SK-N-SH (cell line): ENCODE measurements at regions not wholly inside any gene's neighbourhood (a gene's known extent, or its start where the extent isn't known, plus 50 kb on each side); places are given as distances from the start of the nearest gene placed in this dataset.

Experiments used
- CTCF ChIA-PET: fragments of 300-600, 350-600 bp; formaldehyde crosslinking; extraction: SDS; loops from one replicate; lab custom pipeline; 2021; lab: Yijun Ruan, JAX
- POLR2A ChIA-PET: fragments of 350-600 bp; sonication (Branson Sonifier 250); formaldehyde crosslinking; extraction: SDS; loops from one replicate; lab custom pipeline; 2020; ENCODE audit warnings: antibody characterized with exemption, inconsistent platforms; lab: Yijun Ruan, JAX
- DNase-seq: peaks from one replicate; pipeline ENCODE4 v3.0.0; 2012
- H2AFZ ChIP-seq: fragments of 200-600 bp; sonication (generic); 2 replicates; pipeline ENCODE4 v1.8.1; 2016; ENCODE audit warnings: antibody characterized with exemption, mild to moderate bottlenecking, low read depth
- H3F3A ChIP-seq: fragments of 200-600 bp; sonication (generic); replicated peaks from 2 replicates; pipeline ENCODE3; 2016; ENCODE audit warnings: antibody characterized with exemption, mild to moderate bottlenecking; ENCODE audit not compliant: insufficient read depth
- H3K27ac ChIP-seq, 2 experiments: fragments of 200-500 bp in 1 of 2; fragments of 200-600 bp in 1 of 2; sonication (Bioruptor generic) in 1 of 2; sonication (generic), shearing (Covaris generic) in 1 of 2; 2 replicates each; pipeline versions ENCODE4 v1.5.1 to v1.6.1; 2014 to 2016; ENCODE audit warnings: low read depth in 2 of 2, inconsistent platforms in 1 of 2, low read length in 1 of 2, mild to moderate bottlenecking in 1 of 2, mixed read lengths in 1 of 2
- H3K27me3 ChIP-seq: fragments of 200-600 bp; sonication (generic), shearing (Covaris generic); 2 replicates; pipeline ENCODE4 v1.6.1; 2016; ENCODE audit warnings: mixed run types; ENCODE audit not compliant: insufficient read depth
- H3K36me3 ChIP-seq, 2 experiments: fragments of 200-500 bp in 1 of 2; fragments of 200-600 bp in 1 of 2; sonication (Bioruptor generic) in 1 of 2; sonication (generic) in 1 of 2; replicated peaks in 1 of 2; 2 replicates each; pipeline versions ENCODE3 to v1.5.1; 2014 to 2016; ENCODE audit warnings: low read length in 1 of 2, mild to moderate bottlenecking in 1 of 2; ENCODE audit not compliant: insufficient read depth in 2 of 2, control insufficient read depth in 1 of 2
- H3K4me1 ChIP-seq, 2 experiments: fragments of 200-500 bp in 1 of 2; fragments of 200-600 bp in 1 of 2; sonication (Bioruptor generic) in 1 of 2; sonication (generic), shearing (Covaris generic) in 1 of 2; 2 replicates each; pipeline versions ENCODE4 v1.5.1 to v1.6.1; 2014 to 2016; ENCODE audit warnings: low read depth in 1 of 2, low read length in 1 of 2, mixed run types in 1 of 2; ENCODE audit not compliant: insufficient read depth in 2 of 2, control insufficient read depth in 1 of 2
- H3K4me2 ChIP-seq: fragments of 200-600 bp; sonication (generic), shearing (Covaris generic); 2 replicates; pipeline ENCODE4 v1.6.1; 2017; ENCODE audit warnings: mixed run types
- H3K4me3 ChIP-seq, 2 experiments: fragments of 200-500 bp in 1 of 2; fragments of 200-600 bp in 1 of 2; sonication (Bioruptor generic) in 1 of 2; sonication (generic), shearing (Covaris generic) in 1 of 2; 2 replicates each; pipeline versions ENCODE4 v1.5.1 to v1.8.1; 2014 to 2016; ENCODE audit warnings: low read depth in 2 of 2, inconsistent platforms in 1 of 2, low read length in 1 of 2, mild to moderate bottlenecking in 1 of 2, mixed read lengths in 1 of 2, moderate library complexity in 1 of 2
- H3K79me2 ChIP-seq: fragments of 200-600 bp; sonication (generic); 2 replicates; pipeline ENCODE4 v1.8.1; 2017; ENCODE audit warnings: mild to moderate bottlenecking; ENCODE audit not compliant: insufficient read depth
- H3K9ac ChIP-seq: fragments of 200-600 bp; sonication (generic); 2 replicates; pipeline ENCODE4 v1.6.1; 2017; ENCODE audit warnings: mixed run types
- H3K9me2 ChIP-seq: fragments of 200-600 bp; sonication (generic); 2 replicates; pipeline ENCODE4 v1.6.1; 2017; ENCODE audit warnings: mixed run types
- H3K9me3 ChIP-seq: fragments of 200-600 bp; sonication (generic); 2 replicates; pipeline ENCODE4 v1.6.1; 2017; ENCODE audit warnings: mixed run types, mild to moderate bottlenecking, moderate library complexity
- H4K20me1 ChIP-seq: fragments of 200-600 bp; sonication (generic); 2 replicates; pipeline ENCODE4 v1.6.1; 2017; ENCODE audit warnings: mild to moderate bottlenecking, mixed run types; ENCODE audit not compliant: insufficient read depth
- CHD2 ChIP-seq: fragments of 150-350 bp; IDR thresholded peaks from 2 replicates; pipeline ENCODE4 v1.6.1; 2018; ENCODE audit warnings: low read length; ENCODE audit not compliant: partially characterized antibody
- EP300 ChIP-seq, 2 experiments: IDR thresholded peaks; 2 replicates each; pipeline versions ENCODE4 v1.4.0 to v1.6.1; 2012; ENCODE audit warnings: borderline replicate concordance in 1 of 2, low read depth in 1 of 2, low read length in 1 of 2
- GABPA ChIP-seq: IDR thresholded peaks from 2 replicates; pipeline ENCODE4 v1.4.0; 2012; ENCODE audit warnings: low read depth, mild to moderate bottlenecking
- GATA2 ChIP-seq: sonication (generic); formaldehyde crosslinking; IDR thresholded peaks from 2 replicates; pipeline ENCODE4 v1.5.0; 2020; ENCODE audit warnings: mild to moderate bottlenecking, missing genetic modification reagents
- MXI1 ChIP-seq: IDR thresholded peaks from 2 replicates; pipeline ENCODE4 v1.6.1; 2012; ENCODE audit warnings: mild to moderate bottlenecking, low read depth, low read length, improper control_type of control experiment
- POLR2AphosphoS5 ChIP-seq: IDR thresholded peaks from 2 replicates; pipeline ENCODE4 v1.6.1; 2012; ENCODE audit warnings: low read depth, low read length
- RCOR1 ChIP-seq: fragments of 150-350 bp; IDR thresholded peaks from 2 replicates; pipeline ENCODE4 v1.6.1; 2017; ENCODE audit warnings: antibody characterized with exemption, low read length
- RXRA ChIP-seq: IDR thresholded peaks from 2 replicates; pipeline ENCODE4 v1.4.0; 2012; ENCODE audit warnings: low read depth, mild to moderate bottlenecking, borderline replicate concordance
- SMC3 ChIP-seq: IDR thresholded peaks from 2 replicates; pipeline ENCODE4 v1.6.1; 2012; ENCODE audit warnings: low read depth, low read length, improper control_type of control experiment
- TAF1 ChIP-seq: IDR thresholded peaks from 2 replicates; pipeline ENCODE4 v1.6.1; 2012; ENCODE audit warnings: low read depth, mild to moderate bottlenecking, low read length, moderate library complexity, borderline replicate concordance
- TCF12 ChIP-seq: IDR thresholded peaks from 2 replicates; pipeline ENCODE4 v1.4.0; 2012
- WGBS: methylation state at CpG from one replicate; pipeline ENCODE4 v1.1.6; 2017; ENCODE audit warnings: low lambda C conversion rate; 5-methylcytosine and 5-hydroxymethylcytosine counted together
- TF ChIP-seq, protein P1 (sequence below): IDR thresholded peaks from 2 replicates; pipeline ENCODE4; 2012
- TF ChIP-seq, protein P2 (sequence below): IDR thresholded peaks from 2 replicates; pipeline ENCODE4 v1.4.0; 2012; ENCODE audit warnings: low read depth
- TF ChIP-seq, protein P3 (sequence below): fragments of 150-350 bp; IDR thresholded peaks from 2 replicates; pipeline ENCODE4 v1.6.1; 2016; ENCODE audit warnings: mild to moderate bottlenecking, low read depth, low read length
- TF ChIP-seq, protein P4 (sequence below): IDR thresholded peaks from 2 replicates; pipeline ENCODE4 v1.4.0; 2012; ENCODE audit warnings: low read depth, borderline replicate concordance

DNA sequence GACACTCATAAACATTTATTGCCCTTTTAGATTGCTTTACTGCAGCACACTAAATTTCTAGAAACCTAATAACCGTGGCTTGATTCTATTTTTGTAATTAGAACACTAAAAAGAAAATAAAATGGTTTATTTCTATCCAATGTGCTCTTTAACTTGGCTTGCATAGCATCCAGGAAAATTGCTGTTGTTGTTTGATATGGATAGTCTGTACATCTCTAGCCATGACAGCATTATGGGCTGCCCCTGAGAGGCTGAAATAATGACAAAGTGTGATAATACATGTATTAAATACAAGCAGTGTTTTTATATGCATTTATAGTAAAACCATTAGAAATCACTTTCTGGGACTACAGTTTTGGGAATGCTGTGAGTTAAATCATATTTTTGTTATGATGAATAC is 472.5 kb downstream of the EPM2A start:
- no peak for DNase-seq
- Histone ChIP-seq H3K4me2 (no peak overlapping the region), H3K9me2 (no peaks in the 10 kb centered on the region), H3F3A (no peaks in the 10 kb centered on the region), H3K27me3 (no peaks in the 10 kb centered on the region), H4K20me1 (no peaks in the 10 kb centered on the region), H3K9me3 (no peaks in the 10 kb centered on the region), H3K4me3 (no peak overlapping the region), H3K27ac (no peak overlapping the region), H3K4me1 (no peaks in the 10 kb centered on the region; a peak in 3 of 4 replicates), H3K36me3 (no peaks in the 10 kb centered on the region), H2AFZ (no peak overlapping the region), H3K79me2 (no peaks in the 10 kb centered on the region), H3K9ac (no peak overlapping the region)
- CTCF ChIA-PET = no interaction called here
- 15% methylated on average over 1 of the region's 1 CpG for WGBS
- no peak for TF ChIP-seq MXI1
- TF ChIP-seq, protein P1, sequence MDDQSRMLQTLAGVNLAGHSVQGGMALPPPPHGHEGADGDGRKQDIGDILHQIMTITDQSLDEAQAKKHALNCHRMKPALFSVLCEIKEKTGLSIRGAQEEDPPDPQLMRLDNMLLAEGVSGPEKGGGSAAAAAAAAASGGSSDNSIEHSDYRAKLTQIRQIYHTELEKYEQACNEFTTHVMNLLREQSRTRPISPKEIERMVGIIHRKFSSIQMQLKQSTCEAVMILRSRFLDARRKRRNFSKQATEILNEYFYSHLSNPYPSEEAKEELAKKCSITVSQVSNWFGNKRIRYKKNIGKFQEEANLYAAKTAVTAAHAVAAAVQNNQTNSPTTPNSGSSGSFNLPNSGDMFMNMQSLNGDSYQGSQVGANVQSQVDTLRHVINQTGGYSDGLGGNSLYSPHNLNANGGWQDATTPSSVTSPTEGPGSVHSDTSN = no peak
- TF ChIP-seq RXRA = no peak
- TF ChIP-seq, protein P2, sequence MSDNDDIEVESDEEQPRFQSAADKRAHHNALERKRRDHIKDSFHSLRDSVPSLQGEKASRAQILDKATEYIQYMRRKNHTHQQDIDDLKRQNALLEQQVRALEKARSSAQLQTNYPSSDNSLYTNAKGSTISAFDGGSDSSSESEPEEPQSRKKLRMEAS = no peak
- no peak for TF ChIP-seq GABPA
- POLR2A ChIA-PET = no interaction called here

DNA sequence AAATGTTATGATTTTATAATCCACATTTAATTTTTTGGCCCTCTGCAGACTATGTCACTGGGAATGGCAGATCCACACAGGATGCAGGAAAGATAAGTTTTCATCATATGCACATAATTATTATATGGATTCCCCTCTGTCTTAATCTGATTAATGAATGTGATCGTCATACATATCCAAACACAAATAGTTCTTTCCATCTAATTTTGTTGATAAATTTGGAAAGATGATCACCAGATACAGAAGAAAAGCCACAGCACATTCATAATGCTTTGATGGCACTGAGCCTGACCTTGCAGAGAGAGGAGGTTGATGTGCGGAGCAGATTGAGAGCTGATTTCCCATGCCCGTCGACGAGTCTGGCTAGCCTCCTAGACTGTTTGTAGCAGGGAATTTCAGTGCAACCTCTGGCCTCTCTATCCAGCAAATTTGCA is 471.5 kb downstream of the EPM2A start:
- WGBS = 16% methylated on average over 5 of the region's 5 CpGs
- H4K20me1 ChIP-seq = no peaks in the 10 kb centered on the region
- H3F3A ChIP-seq = no peaks in the 10 kb centered on the region
- H3K9me2 ChIP-seq = no peaks in the 10 kb centered on the region
- no peak for TF ChIP-seq TAF1
- TF ChIP-seq TCF12 = peak; percentile 42; the same call in 1 of the 2 replicates
- TF ChIP-seq POLR2AphosphoS5 = no peak
- TF ChIP-seq GATA2 (CRISPR knock-in tag) = peak; percentile 88
- no peak; the same call in 1 of the 2 replicates for TF ChIP-seq MXI1
- TF ChIP-seq, protein P3, sequence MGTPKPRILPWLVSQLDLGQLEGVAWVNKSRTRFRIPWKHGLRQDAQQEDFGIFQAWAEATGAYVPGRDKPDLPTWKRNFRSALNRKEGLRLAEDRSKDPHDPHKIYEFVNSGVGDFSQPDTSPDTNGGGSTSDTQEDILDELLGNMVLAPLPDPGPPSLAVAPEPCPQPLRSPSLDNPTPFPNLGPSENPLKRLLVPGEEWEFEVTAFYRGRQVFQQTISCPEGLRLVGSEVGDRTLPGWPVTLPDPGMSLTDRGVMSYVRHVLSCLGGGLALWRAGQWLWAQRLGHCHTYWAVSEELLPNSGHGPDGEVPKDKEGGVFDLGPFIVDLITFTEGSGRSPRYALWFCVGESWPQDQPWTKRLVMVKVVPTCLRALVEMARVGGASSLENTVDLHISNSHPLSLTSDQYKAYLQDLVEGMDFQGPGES = no peak
- TF ChIP-seq, protein P4, sequence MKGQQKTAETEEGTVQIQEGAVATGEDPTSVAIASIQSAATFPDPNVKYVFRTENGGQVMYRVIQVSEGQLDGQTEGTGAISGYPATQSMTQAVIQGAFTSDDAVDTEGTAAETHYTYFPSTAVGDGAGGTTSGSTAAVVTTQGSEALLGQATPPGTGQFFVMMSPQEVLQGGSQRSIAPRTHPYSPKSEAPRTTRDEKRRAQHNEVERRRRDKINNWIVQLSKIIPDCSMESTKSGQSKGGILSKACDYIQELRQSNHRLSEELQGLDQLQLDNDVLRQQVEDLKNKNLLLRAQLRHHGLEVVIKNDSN = no peak
- no peak for TF ChIP-seq SMC3
- peak in 1 of 2 experiments; percentile 69; a peak in 1 of 4 replicates for TF ChIP-seq EP300 (IDR thresholded peaks at IDR 0.05; ENCODE audit: borderline replicate concordance in 1 of 2, low read depth in 1 of 2, low read length in 1 of 2)
- TF ChIP-seq CHD2 = peak; percentile 53
- TF ChIP-seq RCOR1 = peak; percentile 90
- TF ChIP-seq, all 33 proteins: peak for 5
- H3K27ac ChIP-seq = peak overlapping the region in 1 of 2 experiments; percentile 55; a peak in 2 of 4 replicates
- ChIA-PET CTCF (interaction anchor here (1.2 to 1.8 kb wide), 3 partner anchors 75 to 701 kb away, joined by 3 to 7 read pairs (median 3); no protein-coding TSS in a partner anchor), POLR2A (no interaction called here)
- H3K36me3 ChIP-seq = no peaks in the 10 kb centered on the region
- H2AFZ ChIP-seq = no peak overlapping the region
- H3K79me2 ChIP-seq = no peaks in the 10 kb centered on the region
- no peaks in the 10 kb centered on the region for H3K9me3 ChIP-seq
- no peak overlapping the region for H3K4me3 ChIP-seq
- H3K27me3 ChIP-seq = no peaks in the 10 kb centered on the region
- no peak overlapping the region for H3K9ac ChIP-seq
- H3K4me1 ChIP-seq = no peaks in the 10 kb centered on the region; a peak in 3 of 4 replicates
- H3K4me2 ChIP-seq = no peak overlapping the region
- DNase-seq = peak; percentile 48
